ENCODE measurements at regions not wholly inside any gene's neighbourhood (a gene's known extent, or its start where the extent isn't known, plus 50 kb on each side); places are given as distances from the start of the nearest gene placed in this dataset.

DNA sequence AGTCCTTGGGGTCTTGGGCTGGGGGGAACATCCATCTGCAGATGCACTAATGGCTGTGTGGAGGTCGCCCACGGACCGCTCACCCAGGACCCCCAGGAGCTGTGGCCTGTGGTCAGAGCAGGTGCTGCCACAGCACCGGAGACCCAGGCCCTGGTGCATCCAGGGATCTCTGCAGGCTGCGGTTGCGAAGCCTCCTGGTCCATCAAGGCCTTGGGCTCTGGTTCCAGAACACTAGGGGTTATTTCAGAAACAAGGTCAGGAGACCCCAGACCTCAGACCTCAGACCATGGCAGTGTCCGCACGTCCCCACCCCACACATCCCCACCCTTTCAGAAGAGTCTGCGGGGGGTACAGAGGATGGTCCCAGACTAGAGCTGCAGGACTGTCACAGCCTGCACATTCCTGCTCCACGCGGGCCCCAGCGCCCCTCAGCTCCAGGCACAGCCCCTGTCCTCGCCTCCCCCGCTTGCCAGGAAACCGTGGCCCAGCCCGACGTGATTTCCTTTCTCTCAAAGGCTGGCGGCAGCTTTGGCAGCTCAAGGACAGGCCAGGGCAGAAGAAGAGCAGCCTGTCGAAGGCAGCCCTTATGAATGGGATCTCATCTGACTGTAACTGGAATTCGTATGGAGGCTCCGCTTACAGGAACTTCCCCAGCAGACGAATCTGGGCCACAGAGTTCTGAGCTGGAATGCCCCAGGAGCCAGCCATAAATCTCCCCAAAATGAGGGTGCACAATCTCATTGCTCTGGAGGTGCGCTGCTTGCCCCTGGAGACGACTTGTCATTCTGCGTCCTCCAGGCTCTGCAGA lies 136.2 kb upstream of the RET start:
- H3K4me1 ChIP-seq: no peaks in the 10 kb centered on the region
- intact Hi-C loops (cut with DNase I): no loop called here
- 38 to 57% methylated on average over 8 to 14 of the region's 25 CpGs for WGBS, 2 donors
- peaks cover 0 to 15% (median 0%) of the 10 kb centered on the region in 4 donors for H3K27me3 ChIP-seq
- TF ChIP-seq CTCF (IDR thresholded peaks at IDR 0.05): no peak
- no peak for TF ChIP-seq POLR2A (IDR thresholded peaks at IDR 0.05)
- no peak for DNase-seq
- no peaks in the 10 kb centered on the region for H3K36me3 ChIP-seq
- no peaks in the 10 kb centered on the region for H3K9me3 ChIP-seq
- H3K27ac ChIP-seq: no peak overlapping the region
- no peak overlapping the region for H3K4me3 ChIP-seq

- no peak for DNase-seq
- no peak overlapping the region for H3K4me3 ChIP-seq
- H3K27me3 ChIP-seq: peaks cover 0 to 13% (median 0%) of the 10 kb centered on the region in 4 donors
- no peaks in the 10 kb centered on the region for H3K4me1 ChIP-seq
- no peak overlapping the region for H3K27ac ChIP-seq
- intact Hi-C loops (cut with DNase I): no loop called here
- TF ChIP-seq POLR2A (IDR thresholded peaks at IDR 0.05) (no peak), CTCF (IDR thresholded peaks at IDR 0.05) (no peak)
- no peaks in the 10 kb centered on the region for H3K36me3 ChIP-seq
- 73 to 78% methylated on average over 10 to 13 of the region's 14 CpGs for WGBS, 2 donors
- H3K9me3 ChIP-seq: no peaks in the 10 kb centered on the region
Measured at GRCh38 chr10:42941295-42941644, 135.6 kb upstream of the RET start.

GRCh38 chr10:42941790-42942189 lies 135.1 kb upstream of the RET start:
- Histone ChIP-seq H3K36me3 (no peaks in the 10 kb centered on the region), H3K4me3 (no peak overlapping the region), H3K9me3 (no peaks in the 10 kb centered on the region), H3K27ac (no peak overlapping the region), H3K27me3 (peaks cover 0 to 13% (median 0%) of the 10 kb centered on the region in 4 donors), H3K4me1 (no peaks in the 10 kb centered on the region)
- no peak for DNase-seq
- intact Hi-C loops (cut with DNase I): no loop called here
- no peak for TF ChIP-seq CTCF (IDR thresholded peaks at IDR 0.05)
- TF ChIP-seq POLR2A (IDR thresholded peaks at IDR 0.05): no peak
- 64 to 80% methylated on average over 1 to 2 of the region's 5 CpGs for WGBS, 2 donors

DNA sequence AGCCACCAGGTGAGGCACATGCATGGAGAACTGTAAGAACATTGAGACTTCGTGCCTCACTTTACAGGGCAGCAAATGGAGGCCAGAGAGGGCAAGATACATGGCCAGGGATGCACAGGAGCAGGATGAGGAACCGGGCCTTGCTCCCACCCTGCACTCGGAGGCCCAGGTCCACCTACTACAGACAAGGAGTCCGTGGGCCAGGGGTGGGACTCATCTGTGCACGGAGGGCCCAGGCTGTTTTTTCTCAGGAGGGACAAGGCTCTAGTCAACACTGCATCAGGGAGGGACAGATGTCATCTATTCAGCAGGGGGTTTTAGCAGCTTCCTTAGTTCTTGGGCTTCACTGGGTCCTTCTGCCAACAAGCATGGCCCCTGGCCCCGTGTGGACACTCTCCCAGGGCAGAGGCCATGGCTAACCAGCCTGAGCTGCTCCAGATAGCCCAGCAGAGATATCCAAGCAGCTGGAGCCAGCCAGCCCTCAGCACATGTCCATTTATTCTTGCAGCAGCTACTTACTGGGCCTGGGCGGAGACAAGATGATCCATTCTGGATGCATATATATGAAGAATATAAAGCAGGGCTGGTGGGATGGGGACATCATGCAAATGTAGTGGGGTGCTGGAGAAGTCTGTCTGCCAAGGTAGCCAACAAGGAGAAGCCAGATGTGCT lies 134.5 kb upstream of the RET start:
- no peak for TF ChIP-seq POLR2A (IDR thresholded peaks at IDR 0.05)
- no peak for TF ChIP-seq CTCF (IDR thresholded peaks at IDR 0.05)
- WGBS, 2 donors: 91% methylated on average over 5 of the region's 7 CpGs; no CpG with 5 or more reads in 1 of the 2 donors
- Histone ChIP-seq H3K27me3 (peaks cover 0 to 13% (median 0%) of the 10 kb centered on the region in 4 donors), H3K27ac (no peak overlapping the region), H3K4me3 (no peak overlapping the region), H3K36me3 (no peaks in the 10 kb centered on the region), H3K9me3 (no peaks in the 10 kb centered on the region), H3K4me1 (no peaks in the 10 kb centered on the region)
- DNase-seq: no peak
- intact Hi-C loops (cut with DNase I): no loop called here
